Umbilical cord (tissue), 1 donor: ENCODE measurements at regions not wholly inside any gene's neighbourhood (a gene's known extent, or its start where the extent isn't known, plus 50 kb on each side); places are given as distances from the start of the nearest gene placed in this dataset.

Source experiments
- DNase-seq: peaks from one replicate; pipeline ENCODE4 v3.0.0-alpha.2; 2015; ENCODE audit warnings: low spot score

DNA sequence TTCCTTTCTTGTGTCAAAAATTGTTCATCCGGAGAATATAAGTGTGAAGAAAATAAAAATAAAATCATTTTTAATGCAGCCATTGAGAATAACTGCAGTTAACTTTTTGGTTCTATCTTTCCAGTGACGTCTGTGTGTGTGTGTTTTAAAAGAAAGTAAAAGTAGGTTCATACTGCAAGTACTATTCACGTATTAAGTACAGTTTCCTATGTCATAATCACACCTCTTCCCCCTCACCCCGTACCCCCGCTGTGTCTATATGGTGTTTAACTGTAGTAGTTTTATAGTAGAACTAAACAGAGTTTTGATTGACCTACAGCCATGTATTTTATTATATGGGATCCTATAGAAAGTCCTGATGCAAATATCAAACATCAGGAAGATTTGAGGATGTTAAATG is 78.5 kb upstream of the CLCN4 start:
- no peak for DNase-seq

DNA sequence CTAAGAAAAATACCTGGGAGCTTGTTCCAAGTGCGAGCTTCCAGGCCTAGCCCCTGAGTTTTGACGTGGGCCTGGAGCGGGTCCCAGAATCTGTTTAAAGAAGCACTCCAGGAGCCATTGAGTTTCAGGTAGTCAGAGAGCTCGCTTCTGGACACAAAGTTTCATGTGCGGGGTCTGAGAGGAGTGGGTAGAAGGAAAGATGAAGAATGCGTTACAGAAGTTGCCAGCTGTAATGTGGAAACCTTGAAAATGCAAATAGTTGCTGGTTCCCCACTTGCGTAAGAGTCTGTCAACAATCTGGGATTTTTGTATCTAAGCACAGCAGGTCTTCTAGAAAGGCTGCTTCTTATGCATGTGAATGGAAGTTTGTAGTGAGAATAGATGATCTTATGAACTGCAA is 77.5 kb upstream of the CLCN4 start:
- no peak for DNase-seq

DNA sequence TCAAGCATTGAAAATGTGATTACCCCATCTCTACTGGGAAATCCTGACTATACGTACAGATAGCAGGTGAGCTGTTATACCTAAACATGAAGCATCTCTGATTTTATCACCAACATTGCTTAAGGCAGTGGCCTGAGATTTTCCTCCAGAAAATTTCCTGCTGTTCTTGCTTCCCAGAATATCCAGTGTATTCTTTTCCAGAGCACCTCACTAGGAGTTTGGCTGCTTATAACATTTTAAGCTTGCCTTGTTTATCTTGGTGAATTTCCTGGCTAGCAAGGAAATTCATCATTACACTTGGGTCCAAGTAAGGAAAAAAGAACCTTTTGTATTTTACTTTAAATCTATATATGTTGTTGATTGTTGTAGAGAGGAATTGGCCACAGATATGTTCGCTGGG is 73.0 kb upstream of the CLCN4 start:
- DNase-seq = no peak

DNA sequence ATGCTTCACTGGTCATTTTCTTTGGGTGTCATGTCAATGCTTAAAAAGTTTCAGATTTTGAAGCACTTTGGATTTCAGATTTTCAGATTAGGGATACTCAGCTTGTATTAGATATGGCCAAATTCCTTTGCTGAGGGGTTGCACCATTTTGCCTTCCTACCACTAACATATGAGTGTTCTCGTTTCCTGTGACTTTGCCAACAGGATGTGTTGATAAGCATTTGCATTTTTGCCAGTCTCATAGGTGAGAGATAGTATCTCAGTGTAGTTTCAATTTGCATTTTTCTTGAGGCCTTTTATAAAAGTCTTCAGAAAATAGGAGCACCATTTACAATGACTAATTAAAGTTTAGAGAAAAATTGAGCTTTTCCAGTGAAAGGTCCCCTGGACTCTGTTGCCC is 71.6 kb upstream of the CLCN4 start:
- no peak for DNase-seq

DNA sequence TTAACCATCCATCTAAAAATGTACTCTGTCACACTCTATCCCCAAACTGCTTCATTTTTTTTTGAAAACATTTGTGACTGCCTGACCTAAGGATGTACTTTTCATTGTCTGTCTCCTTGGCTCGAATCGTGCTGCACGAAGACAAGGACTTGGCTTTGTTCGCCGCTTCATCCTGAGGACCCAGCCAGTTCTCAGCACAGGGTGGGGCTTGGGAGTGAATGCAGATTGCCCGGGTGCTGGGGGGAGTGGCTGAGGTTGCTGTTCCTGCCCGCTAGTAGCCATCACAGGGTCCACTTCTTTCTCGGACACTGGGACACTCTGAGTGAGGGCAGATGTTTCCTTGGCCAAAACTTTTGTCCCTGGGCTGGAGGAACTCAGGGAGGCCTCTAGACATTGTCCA is 70.1 kb upstream of the CLCN4 start:
- DNase-seq = no peak

DNA sequence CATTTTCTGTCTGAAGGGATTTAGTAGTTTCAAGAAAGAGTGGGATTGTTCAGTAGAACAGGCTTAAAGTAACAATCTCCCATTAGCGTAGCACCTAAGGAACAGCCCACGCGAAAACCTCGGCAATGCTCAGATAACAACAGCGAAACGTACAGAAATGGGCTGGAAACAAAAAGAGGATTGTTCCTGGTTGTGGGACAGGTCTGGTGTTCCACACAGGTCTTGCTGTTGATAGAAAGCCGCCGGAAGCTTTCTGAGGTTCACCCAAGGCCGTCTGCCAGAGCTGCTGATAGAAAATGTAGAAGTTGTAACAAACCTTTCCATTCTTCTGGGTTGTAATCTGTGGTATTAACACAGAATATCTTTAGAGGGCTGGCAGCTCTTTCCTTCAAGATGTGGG is 69.4 kb upstream of the CLCN4 start:
- no peak for DNase-seq

DNA sequence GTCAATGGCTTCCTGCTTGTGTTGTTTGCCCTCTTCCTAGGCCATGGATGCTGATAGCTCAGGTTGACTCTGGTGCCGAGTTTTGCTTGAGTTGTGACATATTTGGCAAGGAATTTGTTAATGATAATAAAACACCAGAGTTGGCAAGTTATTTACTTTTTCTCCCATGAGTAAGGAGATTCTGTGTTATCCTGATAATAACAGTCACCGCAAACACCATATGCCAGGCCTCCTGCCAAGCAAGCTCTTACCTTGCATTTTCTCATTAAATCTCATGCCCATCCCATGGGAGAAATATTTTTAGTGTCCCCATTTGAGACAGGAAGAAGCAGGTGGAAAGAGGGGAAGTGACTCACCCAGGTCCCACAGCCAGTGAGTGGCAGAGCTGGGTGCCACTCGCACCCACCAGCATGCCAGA is 67.4 kb upstream of the CLCN4 start:
- DNase-seq = no peak

DNA sequence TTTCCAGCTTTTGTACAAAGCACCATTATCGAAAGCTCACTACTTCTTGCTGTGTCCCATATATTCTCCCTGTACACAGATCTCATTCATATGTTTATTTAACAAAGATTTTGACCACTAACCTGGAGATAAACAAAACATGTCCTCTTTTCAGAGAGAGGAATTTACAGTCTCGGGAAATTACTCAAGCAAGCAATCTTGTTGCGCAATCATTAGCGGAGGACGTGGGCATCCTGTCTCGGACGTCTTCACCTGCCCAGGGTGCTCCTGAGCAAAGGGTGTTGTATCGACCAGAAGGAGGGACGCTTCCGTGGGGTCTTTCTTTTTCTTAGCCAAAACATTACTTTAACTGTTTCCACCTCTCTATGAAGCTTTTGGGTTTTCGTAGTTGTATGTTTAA is 66.5 kb upstream of the CLCN4 start:
- DNase-seq = no peak

DNA sequence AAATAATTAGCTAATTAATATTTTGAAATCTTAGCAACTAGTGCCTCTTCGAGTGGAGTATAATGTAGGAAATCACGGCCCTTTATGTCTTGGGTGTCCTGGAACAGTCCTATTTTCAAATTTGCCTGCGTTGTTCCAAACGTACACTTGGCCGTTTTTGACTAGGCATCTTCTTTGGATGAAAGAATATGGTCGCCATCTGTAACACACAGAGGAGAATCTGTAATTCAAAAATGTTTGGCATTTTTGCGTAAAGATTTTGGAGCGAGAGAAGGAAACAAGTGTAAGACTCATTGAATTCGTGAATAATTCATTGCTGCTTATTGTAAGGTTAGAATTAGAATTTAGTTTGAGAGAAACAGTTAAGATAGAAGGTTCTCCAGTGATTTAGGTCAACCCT is 61.5 kb upstream of the CLCN4 start:
- no peak for DNase-seq

DNA sequence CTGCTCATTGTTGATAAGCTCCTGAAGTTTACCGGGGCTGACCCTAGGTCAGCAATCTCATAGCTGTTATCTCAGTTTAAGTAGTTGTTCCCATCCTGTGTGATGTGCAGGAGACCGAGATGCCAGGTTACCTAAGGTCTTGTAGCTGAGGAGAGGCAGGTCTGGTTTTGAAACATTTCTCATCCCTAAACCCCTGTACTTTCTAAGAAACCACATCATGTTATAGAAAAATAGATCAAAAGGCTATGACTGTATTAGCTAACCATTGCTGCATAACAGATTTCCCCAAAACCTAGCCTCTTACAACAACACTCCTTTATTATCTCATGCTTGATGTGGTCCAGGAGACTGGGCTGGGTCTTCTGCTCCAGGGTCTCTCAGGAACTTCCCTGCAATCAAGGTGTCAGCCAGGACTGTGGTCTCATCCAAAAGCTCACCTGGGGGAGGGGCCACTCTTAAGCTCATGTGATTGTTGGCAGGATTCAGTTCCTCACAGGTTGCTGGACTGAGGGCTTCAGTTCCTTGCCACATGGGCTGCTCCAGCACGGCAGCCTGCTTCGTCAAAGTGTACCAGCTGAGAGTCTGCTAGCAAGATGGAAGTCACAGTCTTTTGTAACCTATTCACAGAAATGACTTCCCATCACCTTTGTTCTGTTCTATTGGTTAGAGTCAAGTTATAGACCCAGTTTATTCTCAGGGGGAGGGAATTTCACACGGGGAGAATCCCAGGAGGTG is 60.9 kb upstream of the CLCN4 start:
- DNase-seq = no peak

DNA sequence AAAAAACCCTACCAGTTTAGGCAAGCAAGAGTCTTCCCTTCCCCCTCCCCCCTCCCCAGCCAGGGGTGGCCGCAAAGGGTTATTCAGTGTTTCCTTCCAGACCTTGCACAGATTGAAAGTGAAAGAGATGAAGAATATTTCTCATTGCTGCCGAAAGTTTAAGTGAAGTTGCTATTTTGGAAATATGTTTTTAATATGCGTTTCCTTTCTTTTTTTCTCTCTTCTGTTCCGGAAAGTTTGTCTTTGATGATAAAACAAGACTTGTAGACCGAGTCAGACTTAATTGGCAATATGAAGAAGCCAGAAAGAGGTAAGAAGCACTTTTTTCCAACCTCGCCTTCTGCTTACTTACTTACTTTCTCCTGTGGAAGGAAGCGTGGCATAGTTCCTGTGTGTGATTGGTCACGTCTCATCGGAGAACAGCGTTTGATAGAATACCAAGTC is 58.5 kb upstream of the CLCN4 start:
- DNase-seq = no peak

DNA sequence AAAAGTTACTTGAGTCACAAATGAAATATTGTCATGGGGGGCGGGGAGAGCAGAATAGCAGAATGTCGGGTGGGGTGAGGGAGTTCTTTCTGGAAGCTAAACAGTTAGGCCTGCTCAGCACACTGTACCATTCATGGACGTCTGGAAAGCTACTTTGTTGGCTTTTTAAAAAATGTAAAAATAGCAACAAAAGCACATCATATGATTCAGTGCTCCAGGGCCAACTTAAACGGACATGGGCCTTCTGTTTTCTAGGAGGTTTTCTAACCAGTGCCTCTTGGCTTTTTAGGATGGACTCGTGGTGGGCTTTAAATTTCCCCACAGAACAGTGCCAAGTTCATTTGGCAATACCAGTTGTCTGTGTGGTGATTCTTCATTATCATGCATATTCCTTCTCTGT is 57.4 kb upstream of the CLCN4 start:
- DNase-seq = no peak

DNA sequence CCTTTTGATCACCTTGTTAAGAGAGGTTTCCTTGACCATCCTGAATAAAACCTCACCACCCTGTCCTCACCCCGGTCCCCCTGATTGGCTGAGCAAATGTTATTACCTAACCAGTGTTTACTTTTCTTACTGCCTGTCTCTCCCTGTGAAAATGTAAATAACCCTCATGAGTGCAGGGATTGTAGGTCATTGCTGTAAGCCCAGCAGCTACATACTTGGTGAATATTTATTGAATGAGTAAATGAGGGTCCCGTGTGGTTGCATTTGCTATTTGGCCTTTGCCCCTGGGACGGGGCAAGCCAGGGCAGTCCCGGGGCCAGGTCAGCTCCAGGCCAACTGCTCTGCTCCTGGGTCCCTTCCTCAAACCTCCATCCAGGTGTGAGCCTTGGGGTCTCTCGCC is 55.5 kb upstream of the CLCN4 start:
- no peak for DNase-seq

DNA sequence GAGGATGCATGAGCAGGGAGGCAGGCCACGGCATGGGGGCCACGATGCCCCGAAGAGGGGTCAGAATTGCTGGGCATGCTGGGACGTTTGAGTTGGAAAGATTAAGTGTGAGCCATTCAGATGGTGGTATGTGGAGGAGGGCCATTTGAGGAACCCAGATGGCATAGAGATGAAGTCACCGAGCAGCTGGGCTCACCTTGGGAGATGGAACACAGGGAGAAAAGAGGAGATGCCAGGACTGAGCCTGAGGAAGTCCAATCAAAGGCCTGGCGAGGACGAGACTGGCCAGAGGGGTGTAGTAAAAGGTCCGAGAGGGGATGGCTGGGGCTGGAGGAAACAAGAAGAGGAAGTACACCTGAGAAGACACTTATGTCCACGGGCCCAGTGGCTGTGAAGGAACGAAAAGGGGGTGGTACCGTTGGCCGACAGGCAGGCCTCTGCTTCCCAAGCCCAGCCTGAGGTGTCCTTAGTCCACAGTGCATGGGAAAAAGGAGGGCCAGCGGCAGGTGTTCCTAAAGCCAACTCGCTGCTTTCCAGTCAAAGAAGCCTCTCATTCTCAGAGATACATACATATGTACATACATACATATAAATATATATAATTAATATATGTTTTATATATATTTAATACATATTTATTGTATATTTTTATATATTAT is 54.6 kb upstream of the CLCN4 start:
- no peak for DNase-seq

DNA sequence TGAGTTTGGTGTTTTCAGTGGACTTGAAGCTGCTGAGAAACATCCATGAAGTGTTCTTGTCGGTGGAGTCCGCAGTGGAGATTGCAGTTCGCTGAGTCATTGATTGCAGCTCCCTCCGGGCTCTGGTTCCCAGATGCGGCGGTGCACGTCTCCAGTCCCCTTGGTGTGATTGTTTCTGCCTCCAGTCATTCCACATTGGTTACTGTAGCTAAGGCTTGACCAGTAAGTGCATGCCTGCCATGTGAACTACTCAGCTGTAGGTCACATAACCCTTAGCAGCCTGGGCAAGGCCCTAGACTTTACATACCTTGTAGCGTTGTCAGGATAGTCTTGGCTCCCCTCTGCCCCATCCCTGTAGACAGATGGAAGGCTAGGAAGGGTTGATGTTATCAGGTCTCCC is 53.8 kb upstream of the CLCN4 start:
- DNase-seq = no peak

DNA sequence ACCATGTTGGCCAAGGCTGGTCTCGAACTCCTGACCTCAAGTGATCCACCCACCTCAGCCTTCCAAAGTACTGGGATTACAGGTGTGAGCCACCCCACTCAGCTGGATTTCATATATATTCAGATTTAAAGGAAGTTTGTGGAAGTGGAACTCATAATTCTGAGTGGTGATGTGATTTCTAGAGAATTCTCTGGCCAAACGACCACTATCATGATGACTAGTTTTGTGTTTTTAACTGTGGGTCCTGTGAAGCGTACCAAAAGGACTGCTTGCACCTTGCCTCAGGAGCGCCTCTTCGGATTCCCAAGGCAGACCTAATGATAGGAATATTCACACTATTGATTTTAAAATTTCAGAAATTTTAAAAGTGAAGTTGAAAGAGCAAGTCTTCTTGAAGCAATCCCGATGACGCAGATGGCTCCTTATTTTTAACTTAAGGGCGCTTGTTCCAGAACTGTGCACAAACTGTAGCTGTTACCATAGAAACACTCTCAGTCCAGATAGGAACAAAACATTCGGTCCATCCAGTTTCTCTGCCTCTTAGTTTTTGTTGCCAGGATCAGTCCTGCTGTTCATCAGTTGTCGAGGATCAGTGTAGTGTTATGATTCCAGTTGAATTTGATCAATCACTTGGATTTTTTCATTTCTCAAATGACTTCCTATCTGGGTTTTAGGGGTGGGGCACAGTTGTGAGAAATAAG is 51.7 kb upstream of the CLCN4 start:
- DNase-seq = peak; percentile 25

DNA sequence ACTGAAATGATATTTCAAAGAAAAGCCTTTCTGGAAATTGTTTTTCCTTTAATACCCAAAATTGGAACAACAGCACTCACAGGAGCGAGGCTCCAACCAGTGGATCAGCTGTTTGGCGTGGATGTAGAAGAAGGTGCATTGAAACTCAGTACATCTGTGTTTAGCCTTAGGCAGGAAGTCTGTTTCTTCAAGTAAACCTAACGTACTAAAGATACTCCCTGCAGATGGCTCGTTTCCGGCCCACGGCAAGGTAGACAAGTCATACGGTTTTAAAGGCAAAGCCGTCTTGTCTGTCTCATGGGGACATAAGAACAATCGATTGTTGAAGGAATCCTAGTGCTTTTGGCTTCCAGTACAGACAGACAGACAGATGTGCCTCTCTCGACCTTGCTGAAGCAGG is 50.0 kb upstream of the CLCN4 start:
- DNase-seq = no peak
